HS-5 (cell line): ENCODE measurements at regions not wholly inside any gene's neighbourhood (a gene's known extent, or its start where the extent isn't known, plus 50 kb on each side); places are given as distances from the start of the nearest gene placed in this dataset.
"Not testable (repeated sequence)": the region's sequence is repeated elsewhere in the genome, so short reads cannot be mapped to it uniquely, and the experiment has no call there.

Source experiments
- DNase-seq: peaks from one replicate; pipeline ENCODE4 v3.0.0-alpha.2; 2012; ENCODE audit warnings: low read depth

DNA sequence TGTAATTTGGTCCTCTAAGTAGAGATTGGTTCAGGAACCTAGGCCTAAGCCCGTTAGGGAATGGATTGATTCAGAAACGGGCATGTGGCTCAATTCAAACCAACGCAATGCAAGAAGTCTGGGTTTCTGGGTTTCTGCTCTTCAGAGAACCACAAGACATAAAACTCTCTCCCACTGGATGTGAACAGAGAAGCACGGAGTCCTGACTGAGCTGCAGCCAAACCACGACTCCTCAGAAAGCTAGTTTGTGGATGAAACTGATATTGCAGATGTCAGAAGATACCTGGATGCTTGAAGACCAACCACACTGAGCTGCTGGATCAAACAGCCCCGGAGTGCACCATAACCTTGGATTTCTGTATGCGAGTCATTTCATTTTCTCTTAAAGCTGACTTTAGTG, 50.0 kb downstream of the SOD2 start:
- no peak for DNase-seq

DNA sequence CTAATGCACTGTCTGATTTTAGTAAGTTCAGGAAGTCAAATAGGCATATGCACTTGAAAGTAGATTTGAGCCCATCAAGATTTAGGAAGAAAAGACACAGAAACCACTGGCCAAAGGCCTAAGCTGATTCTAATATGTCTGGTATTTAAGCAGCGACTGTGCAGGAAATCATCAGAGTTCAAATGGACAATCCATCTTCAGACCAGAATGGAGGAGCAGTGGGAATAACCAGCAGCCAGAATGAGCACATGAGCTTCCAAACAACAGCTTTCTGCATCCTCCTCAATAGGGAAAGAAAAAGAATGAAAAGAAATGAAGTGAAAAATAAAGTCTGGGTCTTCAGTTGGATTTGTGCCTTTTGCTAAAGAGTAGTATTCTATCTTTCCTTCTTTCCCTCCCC, 50.6 kb downstream of the SOD2 start:
- DNase-seq = no peak

DNA sequence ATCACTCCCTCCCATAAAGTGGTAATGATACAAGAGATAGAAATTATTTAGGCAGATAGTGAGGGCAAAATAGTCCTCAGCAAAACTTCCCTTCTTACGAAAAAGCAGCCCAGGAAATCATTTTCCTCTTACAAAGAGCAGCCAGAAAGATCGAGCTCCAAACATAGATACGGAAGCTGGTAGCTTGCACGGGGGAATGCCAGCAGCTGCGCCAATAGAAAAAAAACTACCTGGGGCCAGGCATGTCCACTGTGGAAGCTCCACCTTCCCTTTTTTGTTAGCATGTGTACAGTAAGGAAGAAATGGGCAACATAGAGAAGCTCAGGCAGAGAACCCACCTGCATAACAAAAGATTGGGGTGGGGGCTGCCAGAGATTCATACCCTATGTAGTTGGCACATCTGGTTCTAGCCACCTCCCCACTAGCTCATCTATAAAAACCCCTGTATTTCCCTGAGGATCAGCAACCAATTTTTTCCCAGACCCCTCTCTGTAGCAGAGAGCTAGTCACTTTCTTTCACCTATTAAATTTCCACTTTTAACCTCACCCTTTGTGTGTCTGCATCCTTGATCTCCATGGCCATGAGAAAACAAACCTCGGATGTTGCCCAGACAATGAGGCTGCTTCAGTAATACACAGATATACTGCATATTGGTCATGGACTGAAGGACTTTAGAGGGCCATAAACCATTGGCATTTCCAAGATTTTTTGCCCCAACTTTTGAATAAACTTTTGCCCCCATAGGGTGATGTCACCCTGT, 52.1 kb downstream of the SOD2 start:
- no peak for DNase-seq

DNA sequence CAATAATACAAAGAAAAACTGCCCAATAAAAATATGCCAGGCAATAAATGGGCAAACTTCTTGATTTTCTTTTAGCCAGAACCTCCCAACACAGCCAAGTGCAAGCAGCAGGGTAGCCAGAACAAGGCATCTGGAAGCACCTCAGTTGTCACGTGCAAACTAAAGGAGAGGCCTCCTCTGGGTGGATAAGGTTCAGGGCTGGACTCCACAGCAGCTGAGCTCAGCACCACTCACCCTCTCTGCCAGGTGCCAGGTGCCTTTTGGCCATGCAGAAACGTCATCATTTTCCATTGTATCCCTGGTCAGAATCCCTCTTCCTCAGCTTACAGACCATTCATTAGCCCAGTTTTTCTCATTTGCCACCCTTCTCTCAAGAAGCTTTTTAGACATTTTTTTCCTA, 52.7 kb downstream of the SOD2 start:
- DNase-seq = no peak

DNA sequence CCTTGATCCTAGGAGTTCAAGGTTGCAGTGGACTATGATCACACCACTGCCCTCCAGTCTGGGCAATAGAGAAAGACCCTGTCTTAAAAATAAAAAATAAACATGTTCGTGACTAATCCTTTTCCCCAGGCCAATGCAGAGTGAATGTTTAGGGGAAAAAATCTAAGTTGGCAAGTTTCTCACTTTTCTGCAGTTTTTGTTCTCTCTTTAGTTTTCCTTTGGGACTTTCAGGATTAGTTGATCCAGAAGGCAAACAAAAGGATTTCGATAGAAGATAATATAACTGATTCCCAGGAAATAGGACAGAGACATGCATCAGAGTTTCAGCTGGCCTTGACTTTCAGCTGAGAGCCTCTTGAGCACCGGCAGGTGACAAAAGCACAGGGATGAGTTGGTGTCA, 53.3 kb downstream of the SOD2 start:
- DNase-seq = no peak

DNA sequence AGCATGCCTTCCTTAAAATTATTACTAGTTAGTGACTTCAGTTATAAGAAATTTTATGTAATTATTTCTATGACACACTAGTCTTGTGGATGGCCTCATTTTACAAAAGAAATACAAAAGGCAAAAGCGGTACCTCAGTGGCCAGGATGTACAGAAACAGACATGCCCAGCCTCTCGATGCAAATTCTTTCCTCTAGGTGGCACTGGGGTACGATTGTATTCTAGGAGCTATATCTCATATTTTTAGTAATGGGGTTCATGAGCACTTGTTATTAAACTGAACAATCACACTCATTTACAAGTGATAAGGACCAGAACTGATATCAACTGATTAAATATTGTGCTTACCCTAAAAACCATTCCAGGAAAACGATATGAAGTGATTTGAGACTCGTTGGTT, 59.8 kb downstream of the SOD2 start:
- DNase-seq = no peak

DNA sequence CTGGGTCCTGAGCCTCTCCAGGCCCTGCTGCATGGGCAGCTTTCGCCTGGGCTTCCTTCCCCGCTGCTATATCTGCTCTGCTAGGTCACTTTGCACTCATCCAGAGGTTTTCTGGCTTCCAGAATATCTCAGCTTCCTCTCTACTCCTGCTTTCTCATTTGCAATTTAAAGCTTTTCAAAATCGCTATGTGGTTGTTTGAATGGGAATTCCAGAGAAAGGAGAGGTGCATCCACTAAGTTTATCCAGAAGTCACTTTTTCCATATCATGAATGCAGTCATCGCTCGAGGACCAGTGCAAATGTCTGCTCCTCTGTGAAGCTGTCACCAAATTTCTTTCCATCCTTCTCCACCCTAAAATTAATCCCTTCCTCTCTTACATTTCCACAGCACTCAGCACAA, 61.2 kb downstream of the SOD2 start:
- DNase-seq = no peak

DNA sequence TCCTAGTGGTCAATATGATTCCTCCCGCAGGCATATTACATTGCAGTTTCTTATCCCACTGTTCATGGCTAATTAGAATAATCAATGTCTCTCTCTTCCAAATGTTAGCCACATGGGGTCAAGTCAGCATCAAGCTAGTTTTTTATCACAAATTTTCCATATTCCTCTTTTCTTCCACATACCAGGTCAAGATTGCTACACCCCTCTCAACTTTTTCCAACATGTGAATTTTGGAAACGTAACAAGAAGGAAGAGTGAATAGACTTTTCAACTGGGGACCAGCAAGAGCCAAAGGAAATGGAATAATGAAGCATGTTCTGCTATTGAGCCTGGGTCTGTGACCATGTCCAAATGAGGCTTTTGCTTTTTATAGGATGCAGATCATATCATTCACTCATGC, 65.1 kb downstream of the SOD2 start:
- DNase-seq = no peak

DNA sequence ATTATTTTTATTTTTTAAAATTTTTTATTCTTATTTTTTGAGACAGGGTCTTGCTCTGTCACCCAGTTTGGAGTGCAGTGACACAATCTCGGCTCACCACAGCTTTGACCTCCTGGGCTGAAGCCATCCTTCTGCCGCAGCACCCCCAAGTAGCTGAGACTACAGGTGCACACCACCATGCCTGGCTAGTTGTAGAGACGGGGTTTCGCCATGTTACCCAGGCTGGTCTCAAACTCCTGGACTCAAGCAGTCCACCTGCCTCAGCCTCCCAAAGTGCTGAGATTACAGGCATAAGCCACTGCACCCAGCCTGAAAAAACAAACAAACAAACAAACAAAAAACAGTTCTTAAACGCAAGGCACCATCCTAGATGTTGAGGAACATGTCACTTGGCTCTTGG, 66.5 kb downstream of the SOD2 start:
- not testable (repeated sequence) for DNase-seq

DNA sequence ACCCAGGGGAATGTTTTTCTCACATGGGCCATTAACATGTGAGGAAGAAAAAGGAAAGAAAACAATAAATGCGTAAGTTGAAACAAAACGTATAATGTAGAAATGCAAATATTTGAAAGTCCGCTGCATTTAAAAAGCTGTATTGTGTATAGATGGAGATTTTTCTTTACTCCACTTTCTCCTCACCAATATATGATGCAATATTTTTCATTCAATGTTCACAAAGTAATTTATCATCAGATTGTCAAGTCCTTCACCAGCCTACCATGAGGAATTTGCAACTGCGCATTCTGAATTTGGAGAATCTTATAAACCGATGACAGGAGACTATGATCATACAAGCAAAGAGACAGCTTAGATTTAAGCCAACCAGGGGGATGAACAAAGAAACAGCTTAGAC, 69.9 kb downstream of the SOD2 start:
- no peak for DNase-seq

DNA sequence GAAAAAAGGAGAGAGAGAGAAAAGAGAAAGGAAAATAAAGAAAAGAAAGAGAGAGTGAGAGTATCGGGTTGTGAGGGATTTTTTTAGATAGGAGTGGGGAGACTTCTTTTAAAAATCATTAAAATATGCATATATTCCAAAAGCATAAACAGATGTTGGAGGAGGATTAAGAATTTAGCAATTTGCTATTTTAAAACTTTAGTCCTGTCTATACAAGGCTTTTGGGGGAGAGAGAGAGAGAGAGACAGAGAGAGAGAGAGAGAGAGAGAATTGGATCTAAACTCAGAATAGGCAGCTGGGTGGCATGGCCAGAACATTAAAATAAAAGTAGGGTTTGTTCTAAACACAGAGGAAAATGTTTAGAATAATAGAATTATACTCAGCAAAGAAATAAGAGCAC, 72.1 kb downstream of the SOD2 start:
- DNase-seq = no peak

DNA sequence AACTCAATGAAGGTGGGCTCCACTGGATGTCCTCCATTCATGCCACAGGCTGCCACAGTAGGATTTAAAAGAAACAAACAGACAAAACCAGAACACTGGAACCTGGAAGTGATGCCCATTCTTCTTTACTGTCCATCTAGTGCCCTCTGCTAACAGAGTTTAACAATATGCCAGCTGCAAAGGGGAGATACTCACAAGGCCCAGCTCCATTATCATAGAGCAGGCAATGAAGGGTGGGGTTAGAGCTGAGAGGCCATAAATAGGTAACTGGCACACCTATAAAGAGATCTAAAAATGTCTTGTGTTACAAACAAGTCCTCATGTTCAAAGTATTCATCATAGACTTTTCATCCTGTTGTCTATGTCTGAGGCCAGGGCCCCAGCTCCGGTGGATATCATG, 75.6 kb downstream of the SOD2 start:
- no peak for DNase-seq

DNA sequence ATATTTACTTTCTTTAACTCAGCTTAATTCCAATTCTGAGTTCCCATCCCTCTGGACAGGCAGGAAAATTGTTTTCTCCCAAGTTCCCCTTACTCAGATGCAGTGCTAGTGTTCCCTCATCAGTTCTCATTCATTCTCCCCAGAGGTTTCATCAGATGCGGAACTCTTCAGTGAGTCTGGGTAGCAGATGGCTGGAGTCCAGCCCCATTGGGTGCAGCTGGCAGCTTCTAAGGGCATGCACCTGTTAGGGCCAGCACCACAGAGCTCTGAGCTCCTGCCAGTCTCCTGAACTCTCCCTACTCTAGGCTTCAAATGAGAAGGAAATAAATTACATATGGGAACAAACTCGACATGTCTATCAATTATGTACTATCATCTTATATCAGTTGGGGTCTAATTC, 76.6 kb downstream of the SOD2 start:
- no peak for DNase-seq

DNA sequence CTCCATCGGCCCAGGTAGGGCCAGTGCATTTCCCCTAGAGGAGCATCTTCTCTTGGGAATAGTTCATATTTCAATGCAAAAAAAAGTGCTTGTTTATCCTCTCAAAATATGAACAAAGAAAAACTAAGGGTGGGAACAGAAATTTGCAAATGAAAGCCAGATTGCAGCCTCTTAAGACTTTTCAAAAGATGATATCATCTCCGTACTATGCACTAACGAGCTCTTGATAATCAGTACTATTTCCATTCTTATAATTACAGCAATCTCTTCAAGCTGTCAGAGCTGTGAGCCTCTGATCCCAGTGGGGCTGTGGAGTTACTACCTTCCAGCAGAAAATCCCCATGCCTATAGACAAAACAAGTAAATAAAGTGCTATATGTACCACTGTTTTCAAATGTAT, 77.1 kb downstream of the SOD2 start:
- DNase-seq = no peak

DNA sequence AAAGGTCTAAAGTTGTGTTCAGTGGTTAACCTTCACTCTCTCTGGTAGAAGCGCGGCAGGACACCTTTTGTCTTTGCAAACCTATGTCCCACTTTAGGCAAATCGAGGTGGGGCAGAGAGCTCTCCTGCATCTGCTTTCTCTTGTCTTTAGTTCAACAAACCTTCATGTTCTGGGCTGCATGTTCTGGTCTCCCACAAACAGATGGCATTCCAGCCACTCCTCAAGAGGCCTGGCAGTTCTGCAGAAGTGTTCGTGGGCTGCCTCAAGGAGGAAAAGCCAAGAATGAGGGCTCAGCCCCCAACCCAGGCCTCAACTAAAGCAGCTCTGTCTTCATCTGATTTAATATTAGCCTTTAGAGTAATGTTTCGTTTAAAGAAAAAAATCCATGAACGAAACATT, 82.2 kb downstream of the SOD2 start:
- no peak for DNase-seq

DNA sequence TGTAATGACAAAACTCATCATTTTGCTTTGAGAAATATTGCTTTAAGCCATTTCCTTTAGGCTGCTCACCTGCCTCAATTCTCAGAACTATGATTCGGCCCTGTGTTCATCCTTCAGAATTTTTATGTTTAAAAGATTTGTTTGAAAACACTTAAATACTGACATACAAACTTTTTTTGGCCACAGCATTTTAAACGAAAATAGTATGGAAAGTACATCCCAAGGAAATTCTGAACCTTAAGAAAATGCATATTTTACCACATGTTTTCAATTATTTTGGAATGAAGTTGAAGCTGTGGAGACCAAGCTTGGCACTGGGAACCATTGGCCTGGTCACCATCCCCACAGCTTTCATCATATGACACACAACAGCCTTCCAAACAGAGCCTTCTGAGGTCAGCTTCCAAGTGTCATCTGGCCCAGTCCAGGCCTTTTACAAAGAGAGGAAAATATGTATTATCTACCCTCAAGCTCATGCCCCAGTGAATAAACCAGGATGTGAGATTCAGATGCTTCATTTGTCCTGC, 83.3 kb downstream of the SOD2 start:
- no peak for DNase-seq

DNA sequence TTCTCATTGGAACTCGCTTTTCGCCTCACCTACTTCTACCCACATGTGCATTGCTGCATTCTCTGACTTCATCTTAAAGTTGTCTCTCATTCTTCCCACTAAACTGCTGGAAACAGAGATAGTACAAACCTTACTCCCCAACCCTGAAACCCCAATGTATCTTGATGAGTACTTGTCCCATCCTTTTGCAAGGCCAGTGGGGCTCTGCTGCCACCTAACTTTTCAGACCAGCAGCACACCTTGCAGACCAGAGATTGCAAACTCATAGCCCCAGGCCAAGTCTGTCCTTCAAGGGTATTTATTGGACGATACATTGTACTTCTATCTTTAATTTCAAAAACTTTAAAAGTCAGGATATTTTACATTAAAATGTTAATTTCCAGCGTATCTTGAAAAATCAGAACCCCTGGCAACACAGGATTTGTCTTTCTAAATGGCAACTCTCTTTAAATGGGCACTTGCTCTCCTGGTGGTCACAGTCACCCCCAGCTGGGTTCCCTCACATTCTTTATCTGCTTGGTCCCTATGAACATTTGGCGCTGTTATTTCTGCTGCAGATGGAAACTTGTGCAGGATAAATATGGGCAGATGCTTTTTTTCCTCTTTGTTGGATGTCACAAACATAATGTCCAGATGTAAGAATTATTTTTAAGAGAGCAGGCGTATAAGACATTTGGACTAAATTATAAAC, 83.9 kb downstream of the SOD2 start:
- no peak for DNase-seq

DNA sequence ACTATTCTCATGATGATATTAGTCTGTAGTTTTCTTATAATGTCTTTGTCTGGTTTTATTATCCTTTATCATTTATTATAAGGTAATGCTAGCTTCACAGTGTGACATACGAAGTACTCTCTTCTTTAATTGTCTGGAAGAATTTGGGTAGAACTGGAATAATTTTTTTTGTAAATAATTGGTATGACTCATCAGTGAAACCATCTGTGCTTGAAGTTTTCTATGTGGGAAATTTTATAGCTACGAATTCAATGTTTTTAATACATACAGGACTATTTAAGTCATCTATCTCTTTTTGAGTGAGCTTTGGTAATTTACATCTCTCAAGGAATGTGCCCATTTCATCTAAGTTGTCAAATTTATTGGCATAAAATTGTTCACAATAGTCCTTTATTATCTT, 86.3 kb downstream of the SOD2 start:
- no peak for DNase-seq

DNA sequence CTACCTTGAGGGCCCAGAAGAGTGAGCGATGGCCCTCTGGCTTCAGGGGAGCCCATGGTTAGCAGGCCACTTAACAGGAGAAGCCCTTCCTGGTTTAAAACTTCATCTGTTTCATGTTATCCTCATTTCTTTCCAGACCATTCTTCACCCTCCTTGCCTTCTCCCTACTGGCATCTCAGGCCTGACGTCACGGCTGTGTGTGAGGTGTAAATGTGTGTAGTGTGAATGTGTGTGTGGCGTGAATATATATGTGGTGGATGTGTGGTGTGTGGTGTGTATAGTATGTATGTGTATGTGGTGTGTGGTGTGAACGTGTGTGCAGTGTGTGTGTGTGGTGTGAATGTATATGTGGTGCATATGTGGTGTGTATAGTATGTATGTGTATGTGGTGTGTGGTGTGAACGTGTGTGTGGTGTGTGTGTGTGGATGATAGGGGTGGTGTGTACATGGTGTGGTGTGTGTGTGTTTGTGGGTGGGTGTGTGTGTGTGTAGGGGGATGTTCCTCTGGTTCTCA, 88.5 kb downstream of the SOD2 start:
- no peak for DNase-seq

DNA sequence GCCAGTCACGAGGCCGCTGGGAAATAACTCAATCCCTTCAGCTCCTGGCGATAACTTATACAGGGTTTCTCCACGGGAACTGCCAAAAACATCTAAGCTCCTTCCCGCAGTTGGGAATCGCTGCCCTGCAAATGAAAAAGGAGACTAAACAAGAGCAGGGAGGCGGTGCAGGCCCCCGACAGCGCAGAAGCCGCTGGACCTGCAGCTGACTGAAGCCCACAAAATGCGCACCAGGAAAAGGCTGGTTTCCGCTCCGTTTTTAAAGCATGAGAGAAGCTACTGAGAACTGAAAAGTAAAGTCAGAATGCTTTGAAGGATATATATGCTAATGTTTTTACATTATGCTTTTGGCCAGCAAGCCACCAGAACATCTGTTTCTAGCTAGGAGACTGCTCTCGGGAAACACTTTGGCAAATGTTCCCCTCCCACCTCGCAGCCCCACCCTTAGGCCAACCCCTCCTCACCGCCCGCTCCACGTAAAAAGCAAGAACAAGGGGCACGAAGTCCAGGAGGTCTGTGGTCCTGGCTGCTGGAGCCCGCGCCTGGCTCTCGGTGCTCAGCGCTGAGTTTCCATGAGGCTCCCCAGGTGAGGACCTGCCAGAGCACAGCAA, 90.5 kb downstream of the SOD2 start:
- no peak for DNase-seq

DNA sequence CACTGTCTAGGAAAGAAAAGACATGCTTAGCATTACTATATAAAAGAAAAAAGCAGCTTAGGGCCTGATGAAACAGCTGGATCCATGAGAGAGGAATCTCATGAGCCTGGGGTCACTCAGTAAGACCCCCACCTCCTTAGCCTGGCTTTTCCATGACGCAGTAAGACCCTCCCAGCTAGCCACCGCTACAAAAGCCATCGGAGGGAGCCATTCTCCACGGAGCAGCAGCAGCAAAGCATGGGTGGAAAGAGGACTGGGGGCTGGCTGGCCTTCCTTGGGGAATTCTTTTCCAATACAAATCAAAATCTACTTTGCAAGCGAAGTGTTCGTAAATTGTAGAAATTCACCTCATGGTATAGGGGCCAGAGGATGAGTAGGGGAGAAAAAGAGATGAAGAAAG, 91.8 kb downstream of the SOD2 start:
- no peak for DNase-seq

DNA sequence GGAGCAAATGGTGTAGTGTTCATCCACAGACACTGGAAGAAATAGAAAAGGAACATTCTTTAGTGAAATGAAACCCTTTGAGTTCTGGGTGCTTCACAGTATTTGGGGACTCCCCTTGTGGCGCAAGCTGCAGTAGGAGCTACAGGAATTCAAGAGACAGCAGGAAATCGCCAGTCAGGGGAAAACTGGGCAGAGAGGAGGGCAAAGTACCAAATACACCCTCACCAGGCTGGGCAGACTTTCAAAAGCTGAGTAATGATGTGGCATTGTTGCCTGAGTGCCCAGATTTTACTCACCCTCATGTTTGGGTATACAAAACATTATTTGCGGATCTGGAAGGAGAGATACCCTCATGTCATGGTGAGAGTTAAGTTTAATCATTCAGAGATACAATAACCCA, 97.9 kb downstream of the SOD2 start:
- peak; percentile 79 for DNase-seq

DNA sequence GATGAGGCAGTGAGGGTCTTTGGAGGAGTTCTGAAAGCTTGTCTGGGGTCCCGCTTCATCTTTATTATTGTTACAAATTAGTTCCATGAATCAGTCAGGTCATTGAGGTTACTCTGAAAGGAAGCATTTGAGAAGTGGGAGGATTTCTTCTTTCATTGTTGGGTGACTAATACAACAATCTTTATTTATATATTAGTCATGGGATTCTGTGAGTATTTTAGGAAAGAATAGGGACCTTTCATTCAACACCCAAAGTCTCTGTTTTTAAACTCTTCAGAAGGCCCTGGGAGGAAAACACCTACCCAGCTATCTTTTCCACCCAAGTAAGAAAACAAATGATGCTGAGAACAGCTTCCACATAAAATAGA, 98.3 kb downstream of the SOD2 start:
- peak; percentile 74 for DNase-seq
